ENCODE measurements at regions not wholly inside any gene's neighbourhood (a gene's known extent, or its start where the extent isn't known, plus 50 kb on each side); places are given as distances from the start of the nearest gene placed in this dataset.

DNA sequence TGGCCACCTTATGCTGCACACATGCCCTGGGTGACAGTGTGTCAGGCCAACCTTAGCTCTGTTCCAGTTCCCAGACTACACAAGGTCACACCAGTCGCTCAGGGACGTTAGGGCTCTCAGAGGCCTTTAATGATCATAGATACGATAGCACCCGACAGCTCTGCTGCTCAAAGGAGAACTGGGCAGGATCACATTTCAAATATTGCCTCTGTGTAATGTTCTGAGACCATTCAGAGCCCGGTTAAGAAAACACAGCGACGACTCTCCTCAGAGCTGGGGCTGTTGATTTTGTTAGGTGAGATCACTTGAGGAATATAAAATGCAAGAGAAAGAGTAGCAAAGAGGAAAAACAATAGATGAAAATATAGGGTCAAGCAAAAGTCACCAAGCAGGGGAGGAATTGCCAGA, 166.6 kb upstream of the TANK start:
- ATAC-seq (ENCODE audit: low FRiP score) (no peak), DNase-seq (ENCODE audit: low spot score) (no peak)
- TF ChIP-seq, protein P1, sequence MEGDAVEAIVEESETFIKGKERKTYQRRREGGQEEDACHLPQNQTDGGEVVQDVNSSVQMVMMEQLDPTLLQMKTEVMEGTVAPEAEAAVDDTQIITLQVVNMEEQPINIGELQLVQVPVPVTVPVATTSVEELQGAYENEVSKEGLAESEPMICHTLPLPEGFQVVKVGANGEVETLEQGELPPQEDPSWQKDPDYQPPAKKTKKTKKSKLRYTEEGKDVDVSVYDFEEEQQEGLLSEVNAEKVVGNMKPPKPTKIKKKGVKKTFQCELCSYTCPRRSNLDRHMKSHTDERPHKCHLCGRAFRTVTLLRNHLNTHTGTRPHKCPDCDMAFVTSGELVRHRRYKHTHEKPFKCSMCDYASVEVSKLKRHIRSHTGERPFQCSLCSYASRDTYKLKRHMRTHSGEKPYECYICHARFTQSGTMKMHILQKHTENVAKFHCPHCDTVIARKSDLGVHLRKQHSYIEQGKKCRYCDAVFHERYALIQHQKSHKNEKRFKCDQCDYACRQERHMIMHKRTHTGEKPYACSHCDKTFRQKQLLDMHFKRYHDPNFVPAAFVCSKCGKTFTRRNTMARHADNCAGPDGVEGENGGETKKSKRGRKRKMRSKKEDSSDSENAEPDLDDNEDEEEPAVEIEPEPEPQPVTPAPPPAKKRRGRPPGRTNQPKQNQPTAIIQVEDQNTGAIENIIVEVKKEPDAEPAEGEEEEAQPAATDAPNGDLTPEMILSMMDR (IDR thresholded peaks at IDR 0.05) = no peak

DNA sequence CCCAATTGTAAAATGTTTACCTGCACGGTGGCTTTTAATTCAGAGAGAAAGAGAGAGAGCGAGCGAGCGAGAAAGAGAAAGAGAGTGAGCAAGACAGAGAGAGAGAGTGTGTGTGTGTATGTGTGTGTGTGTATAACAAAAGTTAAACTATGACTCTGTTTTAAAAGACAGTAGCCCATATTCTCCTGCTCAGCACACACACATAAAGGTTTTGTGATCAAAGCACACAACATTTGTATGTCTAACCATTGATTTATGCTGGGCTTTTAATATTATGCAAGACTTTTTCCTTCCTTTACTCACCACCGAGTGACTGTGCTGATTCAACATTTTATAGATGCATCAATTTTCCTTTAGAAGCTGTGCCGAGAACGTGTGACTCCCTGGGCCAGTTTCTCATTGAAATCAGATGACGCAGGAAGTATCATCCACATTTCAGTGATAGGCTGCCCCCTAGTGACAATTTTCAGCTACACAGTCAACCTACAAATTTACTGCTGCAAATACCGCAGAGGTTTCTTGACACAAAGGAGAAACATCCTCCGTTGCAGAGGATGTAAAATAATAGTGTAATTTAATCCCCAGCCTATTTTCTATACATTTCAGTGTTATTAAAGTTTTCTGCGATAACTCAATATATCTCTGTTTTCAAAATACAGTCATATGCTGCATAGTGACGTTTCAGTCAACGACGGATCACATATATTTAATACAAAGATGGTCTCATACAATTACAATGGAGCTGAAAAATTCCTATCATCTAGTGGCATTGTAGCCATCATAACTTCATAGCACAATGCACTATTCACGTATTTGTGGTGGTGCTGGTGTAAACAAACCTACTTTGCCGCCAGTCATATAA, 165.9 kb upstream of the TANK start:
- ATAC-seq (ENCODE audit: low FRiP score) (peak; percentile 88), DNase-seq (ENCODE audit: low spot score) (peak; percentile 29)
- TF ChIP-seq, protein P1 (IDR thresholded peaks at IDR 0.05) = peak in 2 of 3 donors; percentile 42 to 83

DNA sequence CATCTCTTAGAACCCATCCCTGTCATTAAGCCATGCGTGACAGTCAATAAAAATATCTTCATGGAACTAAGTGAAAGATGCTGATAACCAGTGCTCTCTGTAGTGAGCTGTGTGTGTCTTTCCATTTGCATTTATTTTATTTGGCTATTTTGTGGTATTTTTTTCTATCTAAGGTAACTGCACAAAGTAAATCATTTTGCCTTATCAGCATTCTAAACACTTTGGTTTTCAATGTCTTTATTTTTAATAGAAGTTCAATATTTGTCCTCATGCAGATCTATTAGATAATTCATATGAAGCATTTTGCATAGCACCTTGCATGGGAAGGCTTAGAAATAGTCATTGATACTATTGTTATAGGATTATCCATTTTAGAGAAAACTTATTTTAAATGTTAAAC, 163.6 kb upstream of the TANK start:
- no peak for ATAC-seq (ENCODE audit: low FRiP score)
- TF ChIP-seq, protein P1 (IDR thresholded peaks at IDR 0.05) = no peak
- no peak for DNase-seq (ENCODE audit: low spot score)

DNA sequence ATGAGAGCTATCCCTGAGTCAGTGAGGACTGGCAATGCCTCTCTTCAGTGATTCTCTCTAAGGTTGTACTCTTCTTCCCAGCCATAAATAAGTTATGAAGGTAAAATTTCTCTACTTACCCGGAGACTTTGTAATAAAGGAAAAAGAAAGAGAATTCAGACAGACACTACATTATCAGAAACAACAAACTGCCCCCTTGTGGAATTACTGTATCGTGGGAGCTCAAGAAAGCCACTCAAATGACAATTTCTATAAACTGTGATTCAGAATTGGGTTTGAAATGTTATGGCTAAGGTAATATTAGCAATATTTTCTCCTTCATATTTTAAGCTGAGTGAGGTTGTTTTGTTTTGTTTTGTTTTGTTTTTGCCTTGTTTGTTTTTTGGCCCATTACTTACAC, 155.8 kb upstream of the TANK start:
- ATAC-seq (ENCODE audit: low FRiP score) = no peak
- TF ChIP-seq, protein P1 (IDR thresholded peaks at IDR 0.05) = no peak
- no peak for DNase-seq (ENCODE audit: low spot score)

DNA sequence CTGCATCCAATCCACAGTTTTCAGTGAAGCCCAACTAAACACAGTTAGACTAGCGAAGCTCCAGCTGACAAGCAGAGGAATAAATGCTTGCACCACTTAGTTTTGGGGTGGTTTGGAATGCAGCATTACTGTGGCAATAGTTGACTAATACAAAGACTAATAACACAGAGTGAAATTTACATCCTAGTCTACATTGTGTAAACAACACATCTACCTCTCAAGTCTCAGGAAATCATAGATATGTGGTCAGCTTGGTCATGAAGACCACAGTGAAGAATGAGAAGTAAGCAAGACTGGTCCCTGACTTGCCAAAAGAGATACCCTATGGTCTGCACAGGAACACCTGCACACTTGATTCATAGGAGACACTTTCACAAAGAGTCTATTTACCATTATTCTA, 155.1 kb upstream of the TANK start:
- ATAC-seq (ENCODE audit: low FRiP score) (no peak), DNase-seq (ENCODE audit: low spot score) (no peak)
- TF ChIP-seq, protein P1 (IDR thresholded peaks at IDR 0.05) = no peak

DNA sequence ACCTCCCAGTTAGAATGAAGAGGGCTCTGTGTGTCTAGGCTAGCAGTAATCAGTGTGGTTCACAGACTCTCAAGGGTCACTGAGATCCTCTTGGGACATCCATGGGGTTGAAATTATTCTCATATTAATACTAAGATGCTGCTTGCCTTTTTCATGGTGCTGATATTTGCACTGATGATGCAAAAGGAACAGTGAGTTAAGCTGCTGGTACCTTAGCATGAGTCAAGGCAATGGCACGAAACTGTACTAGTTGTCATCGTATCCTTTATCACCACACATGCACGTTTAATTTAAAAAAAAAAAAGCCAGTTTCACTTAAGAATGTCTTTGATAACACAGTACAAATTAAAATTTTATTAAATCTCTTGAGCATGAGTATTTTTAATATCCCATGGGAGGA, 151.9 kb upstream of the TANK start:
- ATAC-seq (ENCODE audit: low FRiP score) (no peak), DNase-seq (ENCODE audit: low spot score) (no peak)
- TF ChIP-seq, protein P1 (IDR thresholded peaks at IDR 0.05) = no peak

DNA sequence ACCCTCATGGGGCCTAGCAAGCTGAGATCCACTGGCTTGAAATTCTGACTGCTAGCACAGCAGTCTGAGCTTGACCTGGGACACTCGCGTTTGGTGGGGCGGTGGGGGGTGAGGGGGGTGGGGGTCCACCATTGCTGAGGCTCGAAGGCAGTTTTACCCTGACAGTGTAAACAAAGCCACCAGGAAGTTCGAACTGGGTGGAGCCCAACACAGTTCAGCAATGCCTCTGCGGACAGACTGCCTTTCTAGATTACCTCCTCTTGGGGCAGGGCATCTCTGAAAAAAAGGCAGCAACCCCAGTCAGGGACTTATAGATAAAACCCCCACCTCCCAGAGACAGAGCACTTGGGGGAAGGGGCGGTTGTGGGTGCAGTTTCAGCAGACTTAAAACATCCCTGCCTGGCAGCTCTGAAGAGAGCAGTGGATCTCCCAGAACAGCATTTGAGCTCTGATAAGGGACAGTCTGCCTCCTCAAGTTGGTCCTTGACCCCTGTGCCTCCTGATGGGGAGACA, 149.7 kb upstream of the TANK start:
- DNase-seq (ENCODE audit: low spot score) (no peak), ATAC-seq (ENCODE audit: low FRiP score) (no peak)
- TF ChIP-seq, protein P1 (IDR thresholded peaks at IDR 0.05) = no peak

Data from omental fat pad (tissue), 3 donors.